Ramos (cell line): ENCODE measurements at regions not wholly inside any gene's neighbourhood (a gene's known extent, or its start where the extent isn't known, plus 50 kb on each side); places are given as distances from the start of the nearest gene placed in this dataset.

Experiments
- in situ Hi-C: fragments of 300-500 bp; cut with MboI; formaldehyde crosslinking; loops from one replicate; pipeline ENCODE4 v1.14.3; 2022; ENCODE audit warnings: low sequenced_read_pairs; ENCODE audit not compliant: unreplicated experiment

GRCh38 chr14:58805605-58806409 lies 168.0 kb downstream of the DACT1 start:
- in situ Hi-C loops: no loop called here

GRCh38 chr14:58807191-58807590 lies 169.4 kb downstream of the DACT1 start:
- in situ Hi-C loops: no loop called here

- in situ Hi-C loops: no loop called here
These were observed 171.1 kb downstream of the DACT1 start for GRCh38 chr14:58808828-58809227.

- in situ Hi-C loops: no loop called here
These were observed 171.8 kb downstream of the DACT1 start for GRCh38 chr14:58809520-58809919.

- in situ Hi-C loops: no loop called here
These were observed 174.5 kb downstream of the DACT1 start for GRCh38 chr14:58812050-58812910.

GRCh38 chr14:58813745-58814144 lies 176.0 kb downstream of the DACT1 start:
- in situ Hi-C loops: no loop called here

- in situ Hi-C loops: no loop called here
These were observed 176.7 kb downstream of the DACT1 start for GRCh38 chr14:58814466-58814865.

- in situ Hi-C loops: no loop called here
These were observed 177.5 kb downstream of the DACT1 start for GRCh38 chr14:58815161-58815701.

- in situ Hi-C loops: no loop called here
These were observed 178.0 kb downstream of the DACT1 start for GRCh38 chr14:58815794-58816193.

- in situ Hi-C loops: no loop called here
These were observed 178.8 kb downstream of the DACT1 start for GRCh38 chr14:58816416-58817115.

- in situ Hi-C loops: no loop called here
These were observed 180.1 kb downstream of the DACT1 start for GRCh38 chr14:58817846-58818245.

GRCh38 chr14:58820032-58820431 lies 182.3 kb downstream of the DACT1 start:
- in situ Hi-C loops: no loop called here

- in situ Hi-C loops: no loop called here
These were observed 183.7 kb downstream of the DACT1 start for GRCh38 chr14:58821421-58821820.

- in situ Hi-C loops: no loop called here
These were observed 185.1 kb downstream of the DACT1 start for GRCh38 chr14:58822856-58823255.

GRCh38 chr14:58823312-58823711 lies 185.6 kb downstream of the DACT1 start:
- in situ Hi-C loops: no loop called here

- in situ Hi-C loops: no loop called here
These were observed 186.3 kb downstream of the DACT1 start for GRCh38 chr14:58824106-58824505.

- in situ Hi-C loops: no loop called here
These were observed 187.0 kb downstream of the DACT1 start for GRCh38 chr14:58824796-58825195.

GRCh38 chr14:58825606-58826005 lies 187.8 kb downstream of the DACT1 start:
- in situ Hi-C loops: no loop called here

GRCh38 chr14:58826845-58827686 lies 189.3 kb downstream of the DACT1 start:
- in situ Hi-C loops: no loop called here

GRCh38 chr14:58828298-58828697 lies 190.5 kb downstream of the DACT1 start:
- in situ Hi-C loops: no loop called here
